Suppressor macrophage treated with lipopolysaccharide for 4 hours (primary cell): ENCODE measurements at regions not wholly inside any gene's neighbourhood (a gene's known extent, or its start where the extent isn't known, plus 50 kb on each side); places are given as distances from the start of the nearest gene placed in this dataset.
"Not testable (repeated sequence)": the region's sequence is repeated elsewhere in the genome, so short reads cannot be mapped to it uniquely, and the experiment has no call there.

Experiments used
- DNase-seq: peaks from one replicate; pipeline ENCODE4 v3.0.0-alpha.2; 2020

DNA sequence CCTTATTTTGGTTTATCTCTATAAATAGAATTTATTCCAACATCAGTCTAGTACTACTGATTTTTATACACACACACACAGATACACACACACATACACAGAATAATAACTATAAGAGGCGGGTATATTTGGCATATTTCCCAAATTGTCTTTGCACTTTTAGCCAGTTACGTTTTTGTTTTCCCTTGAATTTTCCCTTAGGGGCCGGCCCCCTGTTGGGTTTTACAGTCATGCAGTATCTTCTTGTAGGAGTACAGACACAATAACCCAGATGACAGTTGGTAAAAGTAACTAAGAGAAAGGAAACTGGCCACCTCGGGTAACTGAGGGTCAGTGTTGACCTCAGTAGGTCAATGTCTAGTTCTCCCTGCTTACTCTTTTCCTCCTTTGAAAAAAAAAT lies 50.9 kb downstream of the DISP1 start:
- no peak for DNase-seq

DNA sequence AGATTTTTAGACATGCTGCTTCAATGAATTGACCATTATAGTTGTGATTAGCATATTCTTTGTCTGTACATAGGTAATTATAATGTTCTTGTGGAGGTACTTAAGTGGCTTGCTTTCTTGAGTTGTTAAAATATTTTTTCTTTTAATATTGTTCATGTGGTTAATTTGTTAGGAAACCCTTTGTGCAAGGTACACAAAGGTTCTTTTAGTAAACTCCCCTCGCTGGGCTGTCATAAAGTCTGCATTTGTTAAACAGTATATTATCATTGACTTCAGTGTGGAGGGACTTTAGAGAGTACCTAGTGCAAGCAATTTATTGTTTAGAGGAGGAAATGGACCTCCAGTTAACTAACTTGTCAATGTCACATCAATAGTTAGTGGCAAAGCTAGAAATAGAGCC lies 52.5 kb downstream of the DISP1 start:
- DNase-seq, result no peak

DNA sequence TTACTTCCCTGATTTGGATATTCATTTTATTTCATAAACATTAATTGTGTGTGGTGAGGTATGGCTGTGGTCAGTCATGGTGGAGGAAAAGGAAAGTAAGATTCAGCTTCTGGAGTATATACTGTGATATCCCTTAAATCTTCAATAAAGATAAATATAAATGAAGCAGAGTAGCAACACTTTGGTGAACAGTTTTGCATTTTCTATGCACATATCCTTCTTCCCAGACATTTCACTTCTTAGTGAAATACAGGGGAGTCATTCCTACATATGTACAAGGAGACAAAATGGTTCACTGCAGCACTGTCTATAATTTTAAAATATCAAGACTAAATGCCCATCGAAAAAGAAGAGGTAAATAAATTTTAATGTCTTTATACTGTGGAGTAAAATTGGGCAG lies 61.3 kb downstream of the DISP1 start:
- DNase-seq, result no peak

DNA sequence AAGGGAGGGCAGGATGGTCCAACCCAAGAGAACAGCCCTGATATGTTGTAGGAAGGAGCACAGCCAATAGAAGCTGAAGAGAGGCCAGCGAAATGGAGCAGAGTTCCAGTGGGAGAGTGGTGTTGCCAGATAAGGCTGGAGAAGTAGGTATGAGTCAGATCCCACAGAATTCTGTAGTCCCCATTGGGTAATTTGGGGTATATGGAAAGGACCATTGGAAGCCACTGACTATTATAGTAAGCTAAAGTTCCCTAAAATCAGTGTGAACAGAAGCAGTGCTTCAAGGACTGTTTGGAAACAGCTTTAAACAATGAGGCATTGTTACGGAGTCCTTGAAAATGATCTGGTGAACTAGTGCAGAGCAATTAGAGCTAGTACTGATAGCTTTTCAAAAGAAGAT lies 63.0 kb downstream of the DISP1 start:
- DNase-seq, result no peak

DNA sequence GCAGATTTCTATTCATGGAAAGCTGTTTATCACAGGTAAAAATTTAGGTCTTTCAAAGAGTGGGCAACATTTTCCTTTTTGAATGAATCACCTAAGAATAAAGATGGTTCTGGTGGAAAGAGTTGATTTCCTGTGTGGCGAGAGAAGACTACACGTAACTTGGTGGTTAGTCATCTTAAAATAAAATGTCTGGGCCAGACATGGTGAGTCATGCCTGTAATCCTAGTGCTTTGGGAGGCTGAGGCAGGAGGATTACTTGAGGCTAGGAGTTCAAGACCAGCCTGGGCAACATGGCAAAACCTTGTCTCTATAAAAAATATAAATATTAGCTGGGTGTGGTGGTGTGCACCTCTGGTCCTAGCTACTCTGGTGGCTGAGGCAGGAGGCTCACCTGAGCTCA lies 65.7 kb downstream of the DISP1 start:
- DNase-seq, result no peak

DNA sequence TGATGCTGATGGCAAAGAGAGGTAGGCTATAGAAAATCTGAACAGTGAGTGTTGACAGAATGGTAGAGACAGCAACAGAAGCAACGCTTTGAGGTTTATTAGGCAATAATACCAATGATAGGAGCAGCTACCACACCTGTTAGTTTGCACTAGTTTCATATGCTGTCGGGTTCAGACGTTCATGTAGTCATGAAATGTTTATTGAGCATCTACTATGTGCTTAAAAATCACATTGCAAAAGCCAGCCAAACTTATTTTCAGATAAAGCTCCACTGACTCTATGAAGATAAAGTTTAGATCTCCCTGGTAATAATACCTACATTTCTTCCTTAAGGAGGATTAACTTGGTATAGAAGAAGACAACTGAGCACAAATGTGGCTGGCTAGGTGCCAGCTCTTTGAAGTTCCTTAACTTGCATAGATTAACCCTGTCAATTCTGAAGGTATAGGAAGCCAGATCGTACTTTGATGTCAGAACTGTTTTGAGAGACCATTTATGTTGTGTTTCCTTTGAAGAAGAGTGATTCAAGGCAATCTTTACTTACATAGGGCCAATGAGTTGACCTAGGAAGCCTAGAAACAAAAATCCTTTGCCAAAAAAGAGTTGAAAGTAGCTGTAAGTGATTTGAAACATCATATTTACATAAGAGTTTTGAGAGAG lies 71.5 kb downstream of the DISP1 start:
- DNase-seq, result no peak

DNA sequence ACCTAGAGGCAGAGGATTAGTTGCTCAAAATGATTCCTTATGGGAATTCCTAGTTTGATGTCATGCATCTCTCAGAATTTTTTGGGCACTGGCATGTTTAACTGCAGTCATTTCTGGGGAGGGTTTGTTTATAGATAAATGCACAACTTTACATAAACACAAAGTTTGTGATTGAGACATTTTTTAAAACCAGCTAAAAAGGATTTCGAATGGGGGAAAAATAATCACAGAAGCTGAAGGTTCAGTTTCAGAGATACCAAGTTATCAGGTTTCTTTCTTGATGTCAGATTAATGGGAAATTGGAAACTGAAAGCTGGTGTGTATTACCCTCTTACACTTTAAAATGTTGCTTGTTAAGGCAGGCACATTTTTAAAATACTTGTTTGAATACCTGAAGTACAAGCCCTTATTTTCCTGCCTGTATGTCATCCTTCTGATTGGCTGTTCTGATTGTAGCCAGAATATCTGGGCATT lies 72.1 kb downstream of the DISP1 start:
- DNase-seq, result no peak

DNA sequence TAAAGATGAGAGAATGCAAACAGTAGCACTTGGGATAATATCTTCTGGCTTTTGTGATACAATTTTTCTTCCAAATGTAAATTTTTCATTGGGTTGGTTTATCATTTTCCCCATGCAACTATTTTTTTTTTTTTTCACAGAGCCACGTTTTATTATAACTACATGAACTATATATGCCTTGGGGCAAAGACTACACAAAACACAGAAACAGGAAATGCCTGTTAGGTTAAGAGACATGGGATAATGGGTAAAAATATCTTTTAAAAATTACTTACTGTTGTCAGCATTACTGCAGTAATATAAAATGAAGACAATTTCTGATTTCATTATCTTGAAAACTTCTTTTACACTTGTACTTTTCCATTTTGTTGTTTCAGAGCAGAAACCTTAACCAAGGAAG lies 74.6 kb downstream of the DISP1 start:
- DNase-seq, result no peak

DNA sequence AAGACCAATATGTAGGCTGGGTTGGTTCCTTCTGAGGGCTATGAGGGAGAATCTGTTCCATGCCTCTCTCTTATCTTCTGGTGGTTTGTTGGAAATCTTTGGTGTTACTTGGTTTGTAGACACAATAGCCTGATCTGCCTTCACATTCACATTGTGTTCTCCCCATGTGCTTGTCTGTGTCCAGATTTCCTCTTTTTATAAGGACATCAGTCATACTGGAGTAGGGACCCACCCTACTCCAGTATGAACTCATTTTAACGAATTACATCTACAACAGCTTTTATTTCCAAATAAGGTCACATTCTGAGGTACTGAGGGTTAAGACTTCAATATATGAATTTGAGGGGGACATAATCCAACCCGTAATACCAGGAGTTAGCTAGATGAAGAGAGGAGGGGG lies 75.9 kb downstream of the DISP1 start:
- peak; percentile 5 for DNase-seq

DNA sequence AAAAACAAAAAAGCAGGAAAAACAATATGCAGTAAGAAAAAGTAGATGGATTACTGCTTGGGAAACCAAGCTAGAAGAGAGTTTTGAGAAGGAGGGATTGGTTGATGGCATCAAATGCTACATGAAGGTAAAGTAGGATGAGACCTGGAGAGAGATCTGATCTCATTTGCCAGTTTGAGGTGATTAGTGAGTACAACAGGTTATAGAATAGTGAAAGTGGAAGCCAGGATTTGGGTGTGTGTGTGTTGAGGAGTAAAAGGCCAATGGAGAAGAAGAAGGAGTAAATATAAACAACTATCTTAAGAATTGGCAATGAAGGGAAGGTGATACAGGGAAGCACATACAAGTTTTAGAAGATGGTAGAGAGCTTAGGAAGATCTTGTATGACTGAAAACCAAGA lies 76.7 kb downstream of the DISP1 start:
- no peak for DNase-seq

DNA sequence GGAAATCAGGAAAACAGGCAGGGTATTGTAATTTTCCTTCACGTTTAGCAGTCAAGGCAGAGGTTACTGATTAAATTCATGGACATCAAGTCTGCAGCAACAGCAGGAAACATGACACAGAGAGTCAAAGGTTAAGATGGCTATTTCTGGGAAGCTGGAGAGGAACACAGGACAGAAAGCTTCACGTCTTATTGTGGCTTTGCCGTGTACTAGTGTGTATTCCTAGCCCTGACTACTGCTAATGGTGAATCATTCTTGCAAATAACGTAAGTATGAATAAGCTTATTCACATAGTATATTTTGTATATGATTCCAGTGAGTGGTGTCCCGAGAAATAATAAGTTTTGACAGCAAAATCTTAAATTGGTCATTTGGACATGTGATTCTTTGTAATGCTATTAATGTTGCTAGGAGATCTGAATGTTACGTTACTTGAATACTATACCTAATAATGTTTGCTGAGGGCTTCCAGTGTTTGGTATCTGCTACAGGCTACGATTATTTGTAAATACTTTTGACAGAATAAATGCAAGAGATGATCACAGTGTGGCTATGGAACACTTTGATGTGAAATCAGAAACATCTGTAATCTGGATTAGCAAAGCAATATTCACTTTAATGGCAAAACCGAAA lies 77.4 kb downstream of the DISP1 start:
- DNase-seq, result peak; percentile 41

DNA sequence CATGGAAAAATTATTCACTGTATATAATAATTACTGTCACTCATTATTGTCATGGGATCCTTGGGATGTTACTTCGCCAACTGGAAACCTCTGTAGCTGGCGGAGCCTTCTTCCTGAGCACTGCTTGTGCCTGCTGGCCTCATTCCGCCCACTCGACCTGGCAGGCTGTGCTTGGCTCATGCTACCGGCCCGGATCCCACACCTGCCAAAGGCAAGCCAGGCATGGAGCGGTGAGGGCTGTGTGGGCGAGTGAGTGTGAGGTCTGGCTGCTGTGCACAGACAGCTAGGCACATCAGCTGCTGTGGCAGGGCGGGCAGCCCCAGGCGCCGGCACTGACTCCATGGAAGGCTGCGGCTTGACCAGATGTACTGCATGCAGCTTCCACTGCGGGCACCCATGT lies 78.4 kb downstream of the DISP1 start:
- DNase-seq, result no peak

DNA sequence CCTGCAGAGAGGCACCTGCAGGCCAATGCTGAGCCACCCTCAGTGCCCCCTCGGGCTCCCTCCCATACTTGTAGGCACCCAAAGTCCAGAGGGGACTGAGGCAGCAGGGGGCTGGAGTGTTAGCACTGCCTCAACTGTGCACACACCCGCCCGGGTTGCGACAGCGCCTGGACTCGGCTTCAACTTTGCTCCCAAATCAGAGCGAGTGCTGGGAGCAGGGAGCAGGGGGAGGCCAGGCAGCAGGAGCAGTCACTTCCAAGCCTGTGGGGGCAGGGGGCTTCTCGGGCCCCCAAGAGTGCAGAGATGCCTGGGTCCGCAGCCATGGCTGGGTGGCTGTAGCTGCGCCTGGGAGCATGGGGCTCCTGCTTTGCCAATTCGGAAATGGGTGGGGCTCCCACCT lies 79.5 kb downstream of the DISP1 start:
- no peak for DNase-seq

DNA sequence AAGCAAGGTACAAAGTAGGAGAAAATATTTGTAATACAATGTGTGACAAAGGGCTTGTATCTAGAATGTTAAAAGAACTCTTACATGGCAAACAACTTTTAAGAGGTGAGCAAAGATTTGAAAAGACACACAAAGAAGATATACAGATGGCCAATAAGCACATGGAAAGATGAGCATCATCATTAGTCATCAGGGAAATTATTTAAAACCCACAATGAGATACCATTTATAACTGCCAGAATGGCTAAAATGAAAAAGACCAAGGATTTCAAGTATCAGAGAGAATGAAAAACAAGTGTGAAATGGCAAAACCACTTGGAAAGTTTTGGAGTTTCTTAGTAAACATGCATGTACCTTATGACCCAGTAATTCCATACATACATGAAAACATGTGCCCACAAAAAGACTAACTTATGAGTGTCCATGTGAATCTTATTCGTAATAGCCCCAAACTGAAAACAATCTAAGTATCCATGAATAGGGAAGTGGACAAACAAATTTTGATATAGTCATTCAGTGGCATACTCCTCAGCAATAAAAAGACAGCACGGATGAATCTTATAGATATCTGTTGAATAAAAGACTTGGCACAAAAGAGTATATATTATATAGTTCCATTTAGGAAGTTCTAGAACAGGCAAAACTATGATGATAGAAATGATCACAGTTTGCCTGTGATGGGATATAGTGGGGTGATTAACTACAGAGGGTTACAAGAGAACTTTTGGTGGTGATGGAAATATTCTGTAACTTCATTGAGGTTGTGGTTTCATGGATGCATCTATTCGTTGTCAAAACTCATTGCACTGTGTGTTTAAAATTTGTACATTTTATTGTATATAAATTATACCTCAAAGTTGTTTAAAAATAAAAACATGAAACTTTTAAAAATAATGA lies 82.0 kb downstream of the DISP1 start:
- no peak for DNase-seq

DNA sequence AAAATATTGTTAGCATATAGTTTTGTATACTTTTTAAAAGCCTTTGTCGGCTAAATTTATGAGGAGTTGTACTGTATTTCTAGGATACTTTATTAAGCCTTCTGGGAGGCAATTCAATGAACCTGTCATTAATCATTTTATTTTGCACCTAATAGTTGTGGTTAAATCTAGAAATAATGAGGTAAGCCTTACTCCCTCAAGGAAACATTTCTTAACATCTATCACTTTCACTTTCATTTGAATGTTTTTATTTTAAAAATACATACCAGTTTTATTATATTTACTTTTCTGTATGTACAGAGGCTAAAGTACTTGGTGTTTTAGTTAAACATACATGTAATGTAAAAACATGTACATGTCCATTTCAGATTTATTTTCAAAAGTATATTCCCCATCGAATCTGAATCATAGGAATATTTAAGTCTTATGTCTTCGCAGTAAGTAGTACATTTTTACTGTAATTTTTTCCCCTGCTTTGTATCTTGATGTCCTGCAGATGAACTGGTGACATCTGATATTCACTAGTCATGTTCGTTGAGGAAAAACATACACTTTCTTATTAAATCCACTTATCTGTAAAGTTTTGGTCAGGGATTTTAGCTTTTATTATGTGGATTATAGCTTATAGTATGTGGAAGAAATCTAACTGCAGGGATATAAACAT lies 82.8 kb downstream of the DISP1 start:
- no peak for DNase-seq

DNA sequence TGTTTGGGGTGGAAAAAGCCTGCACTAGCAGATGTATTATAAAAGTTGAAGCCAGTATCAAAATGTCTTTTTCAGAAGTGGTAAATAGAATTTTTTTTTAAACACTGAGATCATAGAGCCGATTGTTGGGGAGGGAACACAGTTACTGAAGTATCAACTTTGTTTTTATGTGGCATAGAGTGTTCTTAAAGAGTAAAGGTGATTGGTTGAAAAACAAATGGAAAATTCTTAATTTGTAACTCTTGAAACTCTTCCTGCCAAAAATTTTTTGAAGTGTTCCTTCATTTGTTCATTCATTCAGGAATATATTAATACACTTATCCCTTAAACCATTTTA lies 83.3 kb downstream of the DISP1 start:
- no peak for DNase-seq

DNA sequence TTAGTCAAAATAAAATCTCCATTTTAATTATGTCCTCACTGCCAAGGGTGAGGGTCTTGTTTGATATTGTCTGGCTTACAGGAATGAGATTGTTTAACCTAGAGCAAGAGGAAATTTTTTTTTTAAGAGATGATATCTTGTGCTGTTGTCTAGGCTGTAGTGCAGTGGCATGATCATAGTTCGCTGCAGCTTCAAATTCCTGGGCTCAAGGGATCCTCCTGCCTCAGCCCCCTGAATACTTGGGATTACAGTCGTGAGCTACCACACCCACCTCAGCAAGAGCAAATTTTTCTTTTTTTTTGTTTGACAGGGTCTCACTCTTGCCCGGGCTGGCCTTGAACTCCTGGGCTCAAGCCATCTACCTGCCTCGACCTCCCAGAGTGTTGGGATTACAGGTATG lies 84.6 kb downstream of the DISP1 start:
- no peak for DNase-seq

DNA sequence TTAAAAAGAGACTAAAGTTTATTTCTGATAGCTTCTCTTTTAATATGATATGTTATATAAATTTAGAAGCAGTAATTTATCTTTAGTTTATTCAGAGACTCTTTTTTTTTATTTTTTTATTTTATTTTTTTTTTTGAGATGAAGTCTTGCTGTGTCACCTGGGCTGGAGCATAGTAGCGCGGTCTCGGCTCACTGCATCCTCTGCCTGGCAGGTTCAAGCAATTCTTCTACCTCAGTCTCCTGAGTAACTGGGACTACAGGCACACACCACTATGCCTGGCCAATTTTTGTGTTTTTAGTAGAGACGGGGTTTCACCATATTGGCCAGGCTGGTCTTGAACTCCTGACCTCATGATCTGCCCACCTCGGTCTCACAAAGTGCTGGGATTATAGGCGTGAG lies 89.6 kb downstream of the DISP1 start:
- DNase-seq, result no peak

DNA sequence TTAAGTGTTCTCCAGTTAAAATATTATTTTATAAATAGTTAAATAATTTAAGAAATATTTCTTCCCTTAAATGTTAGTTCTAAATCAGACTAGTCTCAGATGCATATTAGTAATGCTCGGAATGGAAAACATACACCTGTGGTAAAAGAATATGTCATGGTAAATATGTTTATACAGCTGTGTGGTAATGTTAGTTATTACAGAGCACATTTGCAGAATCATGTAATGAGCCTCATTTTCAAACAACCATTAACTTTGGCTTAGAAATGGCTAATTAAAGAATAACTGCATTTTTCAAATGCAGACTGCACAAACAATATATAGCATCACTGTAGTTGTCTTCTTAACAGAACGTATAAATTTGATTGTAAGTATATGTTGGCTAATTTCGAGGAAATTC lies 90.3 kb downstream of the DISP1 start:
- DNase-seq, result no peak

DNA sequence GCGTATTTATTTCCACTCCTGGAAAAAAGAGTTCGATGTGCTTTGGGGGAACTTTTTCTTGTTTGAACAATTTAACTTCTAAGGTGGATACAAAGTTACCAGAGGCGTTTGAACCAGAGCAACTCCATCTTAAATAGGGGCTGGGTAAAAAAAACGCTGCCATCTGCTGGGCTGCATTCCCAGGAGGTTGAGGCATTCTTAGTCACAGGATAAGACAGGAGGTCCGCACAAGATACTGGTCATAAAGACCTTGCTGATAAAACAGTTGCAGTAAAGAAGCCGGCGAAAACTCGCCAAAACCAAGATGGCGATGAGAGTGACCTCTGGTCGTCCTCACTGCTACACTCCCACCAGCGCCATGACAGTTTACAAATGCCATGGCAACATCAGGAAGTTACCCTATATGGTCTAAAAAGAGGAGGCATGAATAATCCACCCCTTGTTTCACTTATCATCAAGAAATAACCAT lies 91.5 kb downstream of the DISP1 start:
- not testable (repeated sequence) for DNase-seq

DNA sequence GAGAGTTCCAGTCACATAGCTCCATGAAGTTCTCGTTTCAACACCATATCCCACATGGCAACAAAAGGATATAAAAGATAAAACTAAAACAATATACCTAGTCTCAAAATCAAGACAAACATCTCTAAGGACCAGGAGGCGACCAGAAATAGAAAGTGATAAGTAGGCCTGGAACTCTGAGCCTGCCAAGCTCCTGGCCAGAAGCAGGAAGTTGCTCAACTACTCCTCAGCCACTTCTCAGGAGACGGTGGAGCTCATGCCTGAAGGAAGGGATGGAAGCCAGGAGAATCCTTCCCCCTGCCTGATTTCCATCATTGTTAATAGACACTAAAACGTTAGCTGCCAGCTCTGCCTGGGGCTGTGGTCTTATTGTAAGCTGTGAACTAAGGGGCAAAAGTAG lies 94.7 kb downstream of the DISP1 start:
- DNase-seq, result peak; percentile 17

DNA sequence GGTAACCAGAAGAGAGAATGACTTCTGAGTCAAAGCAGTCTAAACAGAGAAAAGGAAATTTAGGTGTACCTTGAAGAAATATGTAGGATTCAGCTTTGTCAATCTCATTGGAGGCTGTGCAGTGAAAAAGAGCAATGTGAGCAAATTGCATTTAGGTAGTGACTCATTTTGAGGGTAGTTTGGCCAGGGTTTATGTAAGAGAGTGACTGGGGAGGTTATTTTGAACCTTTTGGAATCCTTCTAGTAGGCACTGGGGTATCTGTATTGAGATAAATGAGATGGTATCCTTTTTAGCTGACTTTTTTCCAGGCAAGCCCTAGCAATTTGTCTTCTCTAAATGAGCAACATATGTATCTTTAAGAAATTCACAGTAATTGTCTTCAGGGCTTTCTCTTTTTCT lies 95.9 kb downstream of the DISP1 start:
- DNase-seq, result peak; percentile 6

DNA sequence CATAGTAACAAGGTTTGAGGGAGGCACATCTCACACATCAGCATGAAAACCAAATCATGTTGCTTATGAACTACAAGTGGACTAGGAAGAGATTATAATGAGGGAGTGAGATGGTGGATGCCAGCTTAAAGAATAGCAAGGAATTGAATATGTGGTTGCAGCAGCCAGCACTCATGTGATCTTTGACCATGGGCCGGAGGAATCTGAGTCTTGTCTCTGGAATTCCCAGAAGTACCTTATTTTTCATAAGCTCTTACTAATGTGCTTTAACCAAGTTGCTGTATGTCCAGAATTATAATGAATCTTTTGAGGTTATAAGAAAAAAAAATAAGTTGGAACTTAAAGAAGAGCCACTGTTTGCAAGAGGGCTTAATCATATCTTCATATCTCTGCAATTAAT lies 97.0 kb downstream of the DISP1 start:
- DNase-seq, result no peak

DNA sequence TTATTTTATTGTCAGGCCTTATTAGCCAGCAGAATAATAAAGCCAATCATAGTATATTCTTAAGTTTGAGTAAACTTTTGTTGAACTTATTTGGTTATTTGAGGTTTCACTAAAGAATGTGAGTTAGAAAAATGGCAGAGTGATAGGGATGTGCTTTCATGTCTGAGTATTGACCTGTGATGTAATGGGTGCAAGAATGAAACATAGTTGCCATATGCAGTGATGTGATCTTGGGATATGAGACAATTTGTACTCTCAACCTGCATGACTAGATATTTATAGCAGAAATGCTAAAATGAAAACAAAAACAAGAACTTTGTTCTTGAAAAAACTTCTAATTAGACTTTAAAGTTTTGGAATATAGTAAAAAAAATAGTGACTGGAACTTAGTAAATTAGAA lies 97.9 kb downstream of the DISP1 start:
- no peak for DNase-seq
